Karpas-422 (cell line): ENCODE measurements at regions not wholly inside any gene's neighbourhood (a gene's known extent, or its start where the extent isn't known, plus 50 kb on each side); places are given as distances from the start of the nearest gene placed in this dataset.

Experiments
- DNase-seq: peaks from one replicate; pipeline ENCODE4 v3.0.0-alpha.2; 2015
- H2AFZ ChIP-seq: fragments of 200-600 bp; sonication (generic); 2 replicates; pipeline ENCODE4 v1.6.1; 2014; ENCODE audit warnings: antibody characterized with exemption, low read length, mixed read lengths
- H3K27ac ChIP-seq: fragments of 200-600 bp; sonication (generic); 2 replicates; pipeline ENCODE4 v1.5.1; 2014; ENCODE audit warnings: mild to moderate bottlenecking, low read length, moderate library complexity
- H3K27me3 ChIP-seq: fragments of 200-600 bp; sonication (generic); 2 replicates; pipeline ENCODE4 v1.6.1; 2014; ENCODE audit warnings: low read length, mixed read lengths
- H3K36me3 ChIP-seq: fragments of 200-600 bp; sonication (generic); 2 replicates; pipeline ENCODE4 v1.6.1; 2014; ENCODE audit warnings: low read length, mixed read lengths; ENCODE audit not compliant: insufficient read depth
- H3K4me1 ChIP-seq: fragments of 200-600 bp; sonication (generic); 2 replicates; pipeline ENCODE4 v1.6.1; 2014; ENCODE audit warnings: mild to moderate bottlenecking, low read length, mixed read lengths
- H3K4me2 ChIP-seq: fragments of 200-600 bp; sonication (generic); 2 replicates; pipeline ENCODE4 v1.6.1; 2014; ENCODE audit warnings: low read length, low read depth, mild to moderate bottlenecking; ENCODE audit not compliant: poor library complexity, severe bottlenecking
- H3K4me3 ChIP-seq: fragments of 200-600 bp; sonication (generic); 2 replicates; pipeline ENCODE4 v1.5.1; 2014; ENCODE audit warnings: mild to moderate bottlenecking, antibody characterized with exemption, low read length, mixed read lengths
- H3K79me2 ChIP-seq: fragments of 200-600 bp; sonication (generic); 2 replicates; pipeline ENCODE4 v1.6.1; 2014; ENCODE audit warnings: mild to moderate bottlenecking, low read length, mixed read lengths
- H3K9ac ChIP-seq: fragments of 200-600 bp; sonication (generic); 2 replicates; pipeline ENCODE4 v1.6.0; 2014; ENCODE audit warnings: low read length
- H3K9me2 ChIP-seq: fragments of 200-600 bp; sonication (generic), shearing (Covaris generic); replicated peaks from 2 replicates; pipeline ENCODE4 v1.6.0; 2014; ENCODE audit warnings: mild to moderate bottlenecking, low read length, moderate library complexity; ENCODE audit not compliant: insufficient read depth
- H3K9me3 ChIP-seq: fragments of 300-700, 200-600 bp; sonication (generic); 2 replicates; pipeline ENCODE4 v1.6.1; 2014; ENCODE audit warnings: low read length, mixed read lengths
- H4K20me1 ChIP-seq: fragments of 200-600 bp; sonication (generic); 2 replicates; pipeline ENCODE4 v1.6.1; 2014; ENCODE audit warnings: mild to moderate bottlenecking, antibody characterized with exemption, low read length, low read depth; ENCODE audit not compliant: insufficient read depth

GRCh38 chr21:14830307-14830706 lies 234.5 kb downstream of the NRIP1 start:
- Histone ChIP-seq H2AFZ (no peak overlapping the region), H3K4me1 (no peaks in the 10 kb centered on the region), H3K9me2 (no peaks in the 10 kb centered on the region), H3K9me3 (peaks cover 2% of the 10 kb centered on the region; the same call in 1 of the 2 replicates), H3K79me2 (no peaks in the 10 kb centered on the region), H3K4me2 (no peak overlapping the region), H3K36me3 (no peaks in the 10 kb centered on the region), H3K27me3 (no peaks in the 10 kb centered on the region), H3K4me3 (no peak overlapping the region), H3K27ac (no peak overlapping the region), H4K20me1 (no peaks in the 10 kb centered on the region), H3K9ac (no peak overlapping the region)
- DNase-seq, result no peak

- Histone ChIP-seq H3K36me3 (no peaks in the 10 kb centered on the region), H3K9me3 (no peaks in the 10 kb centered on the region)
- no peak for DNase-seq
Measured at GRCh38 chr21:14829685-14830084, 235.1 kb downstream of the NRIP1 start.

GRCh38 chr21:14827468-14827867 lies 237.3 kb downstream of the NRIP1 start:
- Histone ChIP-seq H3K36me3 (no peaks in the 10 kb centered on the region), H4K20me1 (no peaks in the 10 kb centered on the region), H3K27me3 (no peaks in the 10 kb centered on the region), H3K79me2 (no peaks in the 10 kb centered on the region), H3K4me3 (no peak overlapping the region), H3K9ac (no peak overlapping the region), H3K4me1 (no peaks in the 10 kb centered on the region), H3K9me3 (peaks cover 7% of the 10 kb centered on the region; the same call in 1 of the 2 replicates), H3K27ac (no peak overlapping the region), H3K9me2 (no peaks in the 10 kb centered on the region), H2AFZ (no peak overlapping the region), H3K4me2 (no peak overlapping the region)
- no peak for DNase-seq

More at GRCh38 chr21:14829685-14830084, 235.1 kb downstream of the NRIP1 start:
- Histone ChIP-seq H3K27me3 (no peaks in the 10 kb centered on the region), H4K20me1 (no peaks in the 10 kb centered on the region), H3K4me2 (no peak overlapping the region), H3K4me1 (no peaks in the 10 kb centered on the region), H2AFZ (no peak overlapping the region), H3K9ac (no peak overlapping the region), H3K9me2 (no peaks in the 10 kb centered on the region), H3K4me3 (no peak overlapping the region), H3K27ac (no peak overlapping the region), H3K79me2 (no peaks in the 10 kb centered on the region)

GRCh38 chr21:14826630-14827029 lies 238.2 kb downstream of the NRIP1 start:
- DNase-seq, result no peak
- no peaks in the 10 kb centered on the region for H3K36me3 ChIP-seq
- H2AFZ ChIP-seq, result no peak overlapping the region
- no peaks in the 10 kb centered on the region for H3K9me2 ChIP-seq
- H3K4me2 ChIP-seq, result no peak overlapping the region
- H3K79me2 ChIP-seq, result no peaks in the 10 kb centered on the region
- no peak overlapping the region for H3K27ac ChIP-seq
- H3K4me3 ChIP-seq, result no peak overlapping the region
- H3K27me3 ChIP-seq, result no peaks in the 10 kb centered on the region
- no peaks in the 10 kb centered on the region for H4K20me1 ChIP-seq
- peaks cover 7% of the 10 kb centered on the region; the same call in 1 of the 2 replicates for H3K9me3 ChIP-seq
- no peak overlapping the region for H3K9ac ChIP-seq
- no peaks in the 10 kb centered on the region for H3K4me1 ChIP-seq

GRCh38 chr21:14825514-14825974 lies 239.3 kb downstream of the NRIP1 start:
- Histone ChIP-seq H3K4me1 (no peaks in the 10 kb centered on the region), H3K9me3 (peaks cover 7% of the 10 kb centered on the region; the same call in 1 of the 2 replicates), H3K9me2 (no peaks in the 10 kb centered on the region), H3K79me2 (no peaks in the 10 kb centered on the region), H4K20me1 (no peaks in the 10 kb centered on the region), H3K9ac (no peak overlapping the region), H2AFZ (no peak overlapping the region), H3K36me3 (no peaks in the 10 kb centered on the region), H3K4me3 (no peak overlapping the region), H3K27me3 (no peaks in the 10 kb centered on the region), H3K4me2 (no peak overlapping the region), H3K27ac (no peak overlapping the region)
- DNase-seq, result no peak

GRCh38 chr21:14824126-14824525 lies 240.7 kb downstream of the NRIP1 start:
- H3K9me3 ChIP-seq, result peaks cover 7% of the 10 kb centered on the region; the same call in 1 of the 2 replicates
- H3K36me3 ChIP-seq, result no peaks in the 10 kb centered on the region
- no peaks in the 10 kb centered on the region for H3K27me3 ChIP-seq
- H4K20me1 ChIP-seq, result no peaks in the 10 kb centered on the region
- H3K4me1 ChIP-seq, result no peaks in the 10 kb centered on the region
- H3K79me2 ChIP-seq, result no peaks in the 10 kb centered on the region
- no peak overlapping the region for H3K4me2 ChIP-seq
- no peak overlapping the region for H3K4me3 ChIP-seq
- no peak overlapping the region for H2AFZ ChIP-seq
- no peak overlapping the region for H3K27ac ChIP-seq
- no peak for DNase-seq
- H3K9me2 ChIP-seq, result no peaks in the 10 kb centered on the region
- no peak overlapping the region for H3K9ac ChIP-seq

- Histone ChIP-seq H3K9me3 (peaks cover 9% of the 10 kb centered on the region; the same call in 1 of the 2 replicates), H3K4me1 (no peaks in the 10 kb centered on the region), H3K27ac (no peak overlapping the region), H3K9ac (no peak overlapping the region), H3K4me3 (no peak overlapping the region), H3K9me2 (no peaks in the 10 kb centered on the region), H3K27me3 (no peaks in the 10 kb centered on the region), H3K4me2 (no peak overlapping the region), H2AFZ (no peak overlapping the region), H3K36me3 (no peaks in the 10 kb centered on the region), H3K79me2 (no peaks in the 10 kb centered on the region), H4K20me1 (no peaks in the 10 kb centered on the region)
- DNase-seq, result no peak
Measured at GRCh38 chr21:14817311-14817710, 247.5 kb downstream of the NRIP1 start.

- no peak overlapping the region for H3K4me2 ChIP-seq
- no peak for DNase-seq
- no peak overlapping the region for H2AFZ ChIP-seq
- no peaks in the 10 kb centered on the region for H4K20me1 ChIP-seq
- H3K4me3 ChIP-seq, result no peak overlapping the region
- no peak overlapping the region for H3K27ac ChIP-seq
- no peaks in the 10 kb centered on the region for H3K9me2 ChIP-seq
- peaks cover 17% of the 10 kb centered on the region; the same call in 1 of the 2 replicates for H3K9me3 ChIP-seq
- H3K79me2 ChIP-seq, result no peaks in the 10 kb centered on the region
- H3K27me3 ChIP-seq, result no peaks in the 10 kb centered on the region
- H3K9ac ChIP-seq, result no peak overlapping the region
- H3K4me1 ChIP-seq, result no peaks in the 10 kb centered on the region
- H3K36me3 ChIP-seq, result no peaks in the 10 kb centered on the region
Measured at GRCh38 chr21:14814991-14815390, 249.8 kb downstream of the NRIP1 start.
